OCI-M2 (cell line): ENCODE measurements at regions not wholly inside any gene's neighbourhood (a gene's known extent, or its start where the extent isn't known, plus 50 kb on each side); places are given as distances from the start of the nearest gene placed in this dataset.

ENCODE experiments used
- DNase-seq: peaks from one replicate; lab custom pipeline; 2025; ENCODE audit not compliant: unreplicated experiment; lab: John Stamatoyannopoulos, UW

DNA sequence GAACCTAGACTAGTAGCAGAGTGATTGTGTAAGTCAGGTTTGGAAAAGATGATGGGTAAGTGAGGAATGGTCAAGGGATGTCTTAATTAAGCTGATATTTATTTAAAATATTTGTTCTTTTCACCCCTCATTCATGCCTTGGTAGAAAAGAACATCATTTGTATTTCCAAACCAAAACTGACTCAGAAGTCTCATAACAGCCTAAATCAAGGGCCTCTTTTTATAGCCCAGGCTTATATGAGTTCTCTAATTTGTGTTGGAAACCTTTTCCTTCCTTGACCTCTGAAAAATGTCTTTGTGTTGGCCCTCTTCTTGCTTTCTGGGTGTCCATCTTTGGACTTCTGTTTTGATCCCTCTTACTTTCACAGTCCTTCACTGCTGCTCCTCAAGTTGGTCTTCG, 1428.2 kb downstream of the MRPL39 start:
- DNase-seq, result no peak

DNA sequence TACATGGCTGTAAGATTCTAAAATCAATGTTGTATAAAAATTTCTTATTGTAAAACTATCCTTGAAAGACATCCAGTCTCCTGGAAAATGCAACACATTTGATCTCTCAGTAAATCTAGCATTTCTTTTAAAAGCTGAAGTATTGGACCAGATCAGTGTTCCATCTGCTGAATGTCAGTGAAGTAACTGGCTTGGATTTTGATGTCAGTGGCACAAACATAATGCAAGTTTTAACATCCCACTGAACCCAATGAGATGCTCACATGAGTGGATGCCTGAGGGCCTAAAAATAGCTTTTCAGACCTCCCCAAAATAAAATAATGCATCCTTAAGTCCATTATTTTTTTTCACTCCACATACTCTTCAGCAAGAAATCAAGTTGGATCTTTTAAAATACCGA, 1432.2 kb downstream of the MRPL39 start:
- DNase-seq, result no peak

DNA sequence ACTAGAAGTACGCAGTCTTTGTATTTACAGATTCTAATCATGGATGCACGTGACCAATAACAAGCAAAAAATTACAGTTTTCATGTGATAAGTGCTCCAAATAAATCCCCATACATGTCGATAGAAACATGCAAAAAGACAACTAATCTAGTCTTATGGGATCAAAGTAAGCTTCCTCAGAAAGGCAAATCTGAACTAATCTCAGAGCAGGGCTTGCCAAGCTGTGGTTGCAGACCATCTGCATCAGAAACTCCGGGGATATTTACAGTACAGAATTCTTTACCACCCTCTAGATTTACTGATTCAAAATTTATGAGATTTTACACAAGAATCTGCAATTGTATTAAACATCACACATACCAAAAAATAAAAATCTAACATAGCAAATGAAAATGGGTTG, 1435.5 kb downstream of the MRPL39 start:
- no peak for DNase-seq

DNA sequence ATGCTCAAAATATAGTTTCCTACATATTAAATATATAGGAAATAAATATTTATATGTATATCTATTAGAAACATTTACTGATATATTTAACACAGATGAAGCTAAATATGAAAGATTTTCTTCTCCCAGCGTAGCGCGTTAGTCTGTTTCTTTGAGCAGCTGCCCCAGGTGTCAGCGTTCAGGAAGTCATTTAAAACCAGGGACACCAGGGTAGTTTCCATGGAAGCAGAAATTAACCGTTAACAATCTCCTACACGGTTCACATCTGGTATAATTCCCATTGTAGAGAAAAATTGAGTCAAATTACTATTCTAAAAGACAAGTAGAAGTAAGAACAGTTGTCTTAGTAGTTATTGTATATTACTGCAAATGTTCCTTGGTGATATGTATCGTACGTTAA, 1443.7 kb downstream of the MRPL39 start:
- no peak for DNase-seq

DNA sequence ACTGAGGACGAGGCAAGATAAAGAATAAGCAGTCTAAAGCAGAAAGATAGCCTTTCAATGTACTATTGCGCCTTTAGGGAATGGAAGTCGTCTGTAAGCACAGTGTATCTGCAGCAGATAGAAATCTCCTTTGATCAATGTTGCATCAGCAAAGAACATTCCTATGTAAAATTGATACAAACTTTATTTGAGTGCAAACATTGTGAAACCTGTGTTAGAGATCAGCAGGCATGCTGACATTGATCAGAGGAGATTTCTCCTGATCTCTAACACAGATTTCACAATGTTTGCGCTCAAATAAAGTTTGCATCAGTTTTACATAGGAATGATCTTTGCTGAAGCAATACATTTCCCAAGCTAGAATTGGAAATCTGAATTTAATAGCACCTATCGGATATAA, 1446.8 kb downstream of the MRPL39 start:
- no peak for DNase-seq

DNA sequence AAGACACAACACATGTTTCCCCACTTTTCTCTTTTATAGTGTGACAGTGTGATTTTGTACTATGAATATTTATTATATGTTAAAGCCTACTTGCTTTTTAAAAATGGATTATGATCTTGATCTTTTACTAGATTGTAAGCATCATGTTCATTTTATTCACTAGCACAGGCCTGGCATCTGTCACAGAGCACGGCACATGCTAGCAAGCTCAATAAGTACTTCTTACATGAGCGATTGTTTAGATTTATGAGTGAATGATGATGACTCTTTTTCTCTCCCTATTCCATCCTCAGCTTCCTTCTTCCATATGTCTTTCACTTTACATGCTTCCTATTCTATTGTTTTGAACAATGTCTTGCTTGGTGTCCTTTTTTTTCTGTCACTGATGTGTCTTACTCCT, 1454.1 kb downstream of the MRPL39 start:
- no peak for DNase-seq

DNA sequence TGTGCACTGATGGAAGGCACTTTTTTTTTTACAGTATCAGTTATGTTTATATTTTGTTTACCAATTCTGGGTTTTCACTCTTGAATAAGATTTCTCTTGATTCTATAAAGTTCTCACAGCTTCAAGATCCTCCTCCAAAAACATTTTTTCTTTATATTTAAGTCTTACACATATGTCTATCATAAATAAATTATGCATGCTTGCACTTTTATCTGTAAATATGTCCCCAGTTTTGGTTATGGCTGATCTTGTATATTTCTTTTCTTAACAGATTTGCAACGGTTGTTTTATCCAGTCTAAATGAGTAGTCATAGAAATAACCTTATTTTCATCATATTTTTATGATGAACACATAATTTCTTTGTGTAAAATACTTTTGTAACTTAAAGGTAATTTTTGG, 1456.5 kb downstream of the MRPL39 start:
- no peak for DNase-seq

DNA sequence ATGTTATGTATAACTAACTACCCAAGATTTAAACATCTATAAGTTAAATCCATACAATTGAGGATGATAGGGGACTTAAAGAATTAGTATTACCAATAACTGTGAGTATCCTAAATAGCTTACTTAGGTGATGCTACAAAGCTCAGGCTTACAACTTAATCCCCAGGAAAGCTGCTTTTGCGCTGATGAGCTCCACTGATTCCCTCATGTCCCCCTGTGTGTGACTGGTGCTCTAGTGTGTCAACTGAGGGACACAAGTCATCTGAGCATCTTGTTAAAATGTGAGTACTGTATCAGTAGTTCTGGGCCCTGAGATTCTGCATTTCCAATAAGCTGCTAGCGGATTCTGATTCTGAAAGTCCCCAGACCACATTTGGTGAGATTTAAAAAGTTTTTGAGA, 1458.8 kb downstream of the MRPL39 start:
- no peak for DNase-seq

DNA sequence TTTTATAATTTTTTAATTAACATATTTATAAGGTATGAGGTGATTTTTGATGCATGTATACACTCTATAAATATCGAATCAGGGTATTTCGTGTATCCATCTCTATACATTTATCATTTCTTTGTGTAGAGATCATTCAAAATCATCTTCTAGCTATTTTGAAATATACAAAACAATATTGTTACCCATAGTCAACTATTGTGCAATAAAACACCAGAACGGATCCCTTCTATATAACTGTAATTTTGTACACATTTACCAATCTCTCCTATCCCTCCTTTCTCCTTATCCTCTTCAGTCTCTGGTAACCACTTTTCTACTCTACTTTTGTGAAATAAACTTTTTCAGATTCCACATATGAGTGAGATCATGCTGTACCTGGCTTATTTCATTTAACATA, 1459.6 kb downstream of the MRPL39 start:
- no peak for DNase-seq

DNA sequence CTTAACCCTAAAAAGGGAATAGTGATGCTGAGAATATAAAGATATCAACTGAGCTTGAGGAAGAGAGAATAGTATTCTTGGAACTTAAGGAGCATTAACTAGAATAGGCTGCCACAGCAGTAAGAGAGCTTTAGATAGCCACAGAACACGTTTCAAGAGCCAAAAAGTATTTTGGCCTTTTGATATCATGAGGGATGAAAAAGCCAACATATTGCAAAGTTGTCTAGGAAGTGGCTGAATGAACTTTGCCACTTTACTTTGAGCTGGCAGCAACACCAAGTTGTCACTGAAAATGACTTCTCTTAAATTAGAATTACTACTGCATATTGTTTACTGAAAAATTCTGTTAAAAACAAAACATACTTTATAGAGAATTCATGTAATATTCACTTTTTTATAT, 1476.2 kb downstream of the MRPL39 start:
- no peak for DNase-seq

DNA sequence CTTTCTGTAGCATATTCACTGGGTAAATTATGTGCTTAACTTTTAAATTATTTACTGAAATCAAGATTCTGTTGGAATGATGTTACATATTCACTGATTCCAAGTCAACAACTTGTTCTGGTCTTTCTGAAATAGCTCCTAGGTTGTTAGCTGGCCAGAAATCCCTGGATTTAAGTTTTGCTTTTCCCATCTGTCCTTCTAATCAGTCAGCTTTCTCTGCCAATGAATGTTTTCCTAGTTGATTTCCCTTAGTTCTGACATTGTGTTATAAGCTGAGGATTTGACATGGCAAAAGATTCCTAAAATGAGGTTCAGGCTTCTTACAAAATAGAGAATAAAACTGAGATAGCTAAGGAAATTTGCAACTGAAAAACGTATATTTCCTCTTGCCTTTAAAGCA, 1479.6 kb downstream of the MRPL39 start:
- DNase-seq, result no peak

DNA sequence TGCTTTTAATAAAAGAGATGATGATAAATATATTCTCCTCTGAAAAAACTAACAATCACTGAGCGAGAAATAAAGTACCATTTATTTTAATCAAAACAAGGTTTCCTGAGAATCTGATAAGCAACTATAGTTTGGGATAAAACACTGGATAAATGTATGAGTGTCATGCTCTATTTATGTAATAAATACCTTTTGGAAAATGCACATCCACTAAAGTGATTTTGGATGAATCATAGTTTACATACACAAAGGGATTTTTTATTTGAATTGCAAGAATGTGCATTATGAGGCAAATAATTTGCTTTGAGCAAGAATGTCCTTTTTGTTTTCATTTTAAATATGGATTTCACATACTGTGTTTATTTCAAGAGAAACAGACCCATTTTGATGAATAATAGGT, 1483.5 kb downstream of the MRPL39 start:
- DNase-seq, result no peak

DNA sequence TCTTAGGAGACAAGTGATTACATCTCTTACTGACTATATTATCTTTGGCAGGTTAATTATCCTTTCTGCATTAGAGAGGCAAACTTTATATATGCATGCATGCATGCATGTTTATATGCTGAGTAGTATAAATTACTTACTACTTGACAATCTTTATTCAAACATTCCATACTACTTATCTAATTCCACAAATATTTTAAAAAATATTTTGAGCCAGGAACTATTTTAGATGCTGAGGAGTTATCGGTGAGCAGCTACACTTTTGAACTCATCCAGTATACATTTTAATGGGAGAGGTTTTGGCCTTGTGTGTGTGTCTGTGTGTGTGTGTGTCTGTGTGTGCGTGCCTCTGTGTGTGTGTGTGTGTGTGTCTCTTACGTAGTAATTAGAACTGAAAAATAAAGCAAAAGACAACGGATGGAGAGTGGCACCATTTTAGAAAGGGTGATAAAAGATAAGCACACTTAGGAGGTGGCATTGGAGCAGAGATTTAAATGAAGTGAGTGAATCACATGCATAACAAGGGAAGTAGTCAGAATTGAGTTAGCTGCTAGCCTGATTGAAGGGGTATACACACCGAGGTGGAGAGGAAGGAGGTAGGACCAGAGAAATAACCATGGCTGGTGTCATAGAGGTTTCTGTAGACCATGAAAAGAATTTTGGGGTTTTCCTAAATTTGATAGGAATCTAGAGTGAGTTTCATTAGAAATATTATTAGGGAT, 1488.4 kb downstream of the MRPL39 start:
- DNase-seq, result no peak

DNA sequence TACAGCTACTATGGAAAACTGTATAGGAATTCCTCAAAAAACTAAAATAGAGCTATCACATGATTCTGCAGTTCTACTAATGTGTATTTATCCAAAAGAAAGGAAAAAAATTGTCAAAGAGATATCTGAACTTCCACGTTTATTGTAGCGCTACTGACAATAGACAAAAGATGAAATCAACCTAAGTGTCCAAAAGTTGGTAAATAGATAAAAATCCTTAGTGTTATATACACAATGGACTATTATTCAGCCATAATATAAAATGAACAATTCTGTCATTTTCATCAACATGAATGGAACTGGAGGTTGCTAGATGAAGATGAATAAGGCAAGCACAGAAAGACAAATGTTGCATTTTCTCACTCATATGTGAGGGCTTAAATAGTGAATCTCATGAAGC, 1492.1 kb downstream of the MRPL39 start:
- no peak for DNase-seq

DNA sequence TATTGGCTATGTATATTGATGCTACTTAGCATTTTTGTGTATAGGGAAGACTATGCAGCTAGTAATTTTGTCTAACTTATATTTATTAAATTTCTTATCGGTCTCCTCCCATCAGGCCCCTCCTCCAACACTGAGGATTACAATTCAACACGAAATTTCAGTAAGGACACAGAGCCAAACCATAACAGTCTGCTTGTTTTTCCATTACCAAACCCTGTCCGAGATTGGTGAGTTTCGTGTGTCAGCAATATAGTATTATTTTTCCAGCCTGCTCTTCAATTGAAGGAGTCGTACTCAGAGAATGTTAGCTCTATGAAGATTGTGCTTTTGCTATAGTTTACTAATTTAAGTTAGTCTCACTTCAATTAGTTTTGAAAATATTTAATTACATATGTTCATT, 1495.3 kb downstream of the MRPL39 start:
- no peak for DNase-seq

DNA sequence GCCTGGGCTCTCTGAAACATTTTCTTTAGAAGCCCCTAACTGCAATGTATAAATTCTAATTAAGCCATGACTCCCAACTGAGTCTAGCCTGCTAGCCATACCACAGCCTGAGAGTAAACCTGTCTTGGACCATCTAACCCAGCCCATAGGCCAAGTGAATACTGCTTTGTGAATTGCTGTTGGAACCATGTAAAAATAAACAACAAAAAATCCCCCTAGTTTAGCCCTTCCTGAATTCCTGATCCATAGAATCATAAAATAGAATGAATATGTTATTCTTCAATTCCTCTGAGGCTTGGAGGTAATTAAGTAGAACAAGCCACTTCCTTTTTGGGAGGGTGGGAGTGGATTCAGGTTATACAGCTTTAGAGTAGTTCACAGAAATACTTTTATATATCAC, 1496.4 kb downstream of the MRPL39 start:
- DNase-seq, result no peak

DNA sequence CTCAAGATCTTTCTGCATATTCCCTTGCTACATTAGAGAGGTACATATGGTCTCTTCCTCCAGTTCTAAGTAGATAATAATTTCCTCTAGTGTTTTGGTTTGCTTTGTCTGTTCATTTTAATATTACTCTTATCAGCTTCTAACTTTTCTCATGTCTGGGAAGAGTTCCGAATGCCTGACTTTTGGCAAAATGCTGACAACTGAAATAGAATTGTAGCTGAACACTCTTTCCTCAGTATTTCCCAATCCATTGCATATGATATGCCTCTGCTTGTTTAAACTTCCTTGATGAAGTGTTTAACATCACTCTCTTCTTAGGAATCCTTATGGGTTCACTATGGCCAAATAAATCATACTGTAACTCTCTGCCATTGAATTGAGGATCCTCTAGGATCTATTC, 1510.1 kb downstream of the MRPL39 start:
- DNase-seq, result no peak

DNA sequence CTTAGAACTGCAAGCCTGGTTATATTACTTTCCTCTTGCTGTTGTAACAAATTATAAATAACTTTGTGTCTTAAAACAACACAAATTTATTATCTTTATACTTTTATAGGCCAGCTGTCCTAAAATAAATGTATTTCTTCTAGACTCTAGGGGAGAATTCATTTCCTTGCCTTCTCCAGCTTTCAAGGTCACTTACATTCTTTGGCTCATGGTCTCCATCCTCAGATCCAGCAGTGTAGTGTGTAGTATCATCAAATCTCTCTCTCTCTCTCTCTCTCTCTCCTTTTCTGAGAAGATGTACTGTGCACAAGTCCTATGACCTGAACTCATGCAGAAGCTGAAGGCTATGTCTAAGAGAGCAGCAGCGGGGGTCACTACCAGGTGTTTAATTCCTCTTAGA, 1510.6 kb downstream of the MRPL39 start:
- DNase-seq, result no peak

DNA sequence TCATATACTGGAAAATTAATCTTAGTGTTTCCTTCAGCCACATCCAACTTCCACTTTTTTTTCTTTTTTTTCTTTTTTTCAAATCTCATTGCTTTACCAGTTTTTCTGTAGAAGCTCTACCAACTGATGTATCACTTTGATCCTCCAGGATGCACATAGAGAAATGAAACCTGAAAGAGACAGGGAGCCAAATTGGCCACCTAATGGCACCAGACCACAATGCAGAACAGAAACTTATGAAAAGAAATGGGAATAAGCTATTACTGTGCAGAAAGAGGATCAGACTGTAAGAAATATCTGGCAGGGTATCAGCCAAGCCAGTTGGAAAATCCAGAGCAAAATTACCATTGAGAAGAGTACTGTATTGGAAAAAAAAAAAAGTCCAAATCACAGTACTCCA, 1514.2 kb downstream of the MRPL39 start:
- DNase-seq, result no peak

DNA sequence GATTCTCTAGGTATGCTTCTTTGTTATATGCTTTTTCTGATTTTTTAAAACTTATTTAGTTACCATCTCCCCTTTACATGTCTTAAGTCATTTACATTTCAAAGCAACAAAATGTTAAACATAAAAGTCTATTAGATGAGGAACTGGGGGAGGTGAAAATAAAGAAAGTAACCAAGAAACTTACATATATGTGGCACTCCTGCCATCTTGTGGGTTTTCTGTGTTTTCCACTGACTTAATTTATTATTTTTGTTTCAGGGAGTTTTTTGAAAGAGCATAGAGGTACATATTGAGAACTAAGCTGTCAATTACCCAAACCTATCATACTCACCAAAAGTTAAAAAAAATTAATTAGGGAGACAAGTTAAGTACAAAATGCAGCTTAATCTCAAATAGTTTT, 1531.1 kb downstream of the MRPL39 start:
- no peak for DNase-seq

DNA sequence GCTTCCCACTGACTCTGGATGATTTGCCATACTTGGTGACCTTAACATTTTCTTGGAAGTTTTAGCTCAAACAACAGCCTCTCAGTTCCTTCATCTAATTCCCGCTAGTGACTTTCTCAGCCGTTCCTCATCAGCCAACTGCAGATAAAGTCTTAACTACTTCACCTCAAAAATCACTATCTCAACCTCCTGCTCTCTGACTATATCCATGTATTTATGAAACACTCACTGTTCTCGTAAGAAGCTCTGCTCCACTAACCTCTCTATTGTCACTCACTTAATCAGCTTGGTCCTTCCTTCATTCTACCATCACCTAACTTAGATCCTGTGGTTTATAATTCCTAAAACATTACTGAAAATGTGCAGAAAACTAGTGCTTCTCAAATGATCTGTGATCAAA, 1551.6 kb downstream of the MRPL39 start:
- no peak for DNase-seq

DNA sequence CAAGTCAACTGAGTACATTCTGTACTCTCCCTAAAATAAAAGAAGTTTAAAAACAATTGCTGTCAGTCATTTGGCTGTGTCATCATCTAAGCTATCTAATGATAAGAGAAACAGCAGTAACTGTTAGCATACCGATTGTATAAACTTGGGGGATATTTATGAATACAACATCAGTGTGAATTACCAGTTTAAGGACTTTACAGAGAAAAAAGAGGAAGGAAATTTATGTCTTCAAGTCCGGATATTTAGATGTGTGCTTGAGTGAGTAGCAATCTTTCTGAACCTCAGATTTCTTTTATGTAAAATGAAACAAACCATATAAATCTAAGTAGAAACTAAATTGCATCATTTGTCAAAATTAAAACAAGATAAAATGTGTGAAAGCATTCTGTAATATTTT, 1557.0 kb downstream of the MRPL39 start:
- DNase-seq, result no peak

DNA sequence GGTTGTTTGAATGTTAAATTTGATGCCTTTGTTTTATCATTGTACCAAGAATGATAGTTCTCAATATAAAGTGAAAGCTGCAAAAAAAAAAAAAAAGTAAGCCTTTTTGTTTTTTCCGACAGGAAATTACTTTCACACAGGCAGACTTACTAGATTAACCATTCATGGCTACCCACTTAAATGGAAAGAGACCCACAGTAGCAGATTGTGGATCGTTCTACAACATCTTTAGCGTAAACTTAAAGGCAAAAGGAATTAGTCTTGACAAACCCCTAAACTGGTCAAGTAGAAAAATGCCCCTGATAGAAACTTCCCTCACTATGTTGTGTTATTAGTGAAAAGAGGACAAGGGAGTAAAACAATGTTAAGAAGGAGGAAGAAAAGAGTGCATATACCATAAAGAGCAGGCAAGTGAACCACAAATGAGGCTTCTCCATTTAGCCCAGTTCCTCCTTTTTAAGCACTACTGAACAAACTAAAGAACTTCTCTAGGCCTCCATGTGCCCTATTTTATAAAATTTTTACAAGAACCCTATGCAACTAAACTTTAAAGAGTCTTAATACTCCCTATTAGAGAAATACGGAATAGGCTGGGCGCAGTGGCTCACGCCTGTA, 1560.3 kb downstream of the MRPL39 start:
- DNase-seq, result no peak
